HL-60 (cell line): ENCODE measurements at regions not wholly inside any gene's neighbourhood (a gene's known extent, or its start where the extent isn't known, plus 50 kb on each side); places are given as distances from the start of the nearest gene placed in this dataset.

Experiments used
- DNase-seq, 2 experiments: peaks; one replicate each; pipeline ENCODE4 v3.0.0-alpha.2; 2010 to 2020; ENCODE audit warnings: low read depth in 1 of 2, low spot score in 1 of 2
- H3K27ac ChIP-seq: fragments of 250-450 bp; sonication (Bioruptor Pico); replicated peaks from 2 replicates; pipeline ENCODE4 v1.5.1; 2020; ENCODE audit warnings: mild to moderate bottlenecking, moderate library complexity
- H3K27me3 ChIP-seq: fragments of 250-450 bp; sonication (Bioruptor Pico); 2 replicates; pipeline ENCODE4 v1.5.1; 2021; ENCODE audit warnings: mild to moderate bottlenecking, moderate library complexity; ENCODE audit not compliant: insufficient read depth, poor library complexity, severe bottlenecking
- H3K4me3 ChIP-seq: replicated peaks from 2 replicates; pipeline ENCODE4 v1.5.1; 2011; ENCODE audit warnings: mild to moderate bottlenecking, control low read depth, low read length; ENCODE audit not compliant: insufficient read depth
- GABPA ChIP-seq: IDR thresholded peaks from 2 replicates; pipeline ENCODE4 v1.6.1; 2012; ENCODE audit warnings: low read depth
- POLR2AphosphoS5 ChIP-seq: IDR thresholded peaks from 2 replicates; pipeline ENCODE4 v1.6.1; 2012; ENCODE audit warnings: low read depth
- REST ChIP-seq: IDR thresholded peaks from 2 replicates; pipeline ENCODE4 v1.6.1; 2012; ENCODE audit warnings: low read depth; ENCODE audit not compliant: insufficient replicate concordance
- SPI1 ChIP-seq: IDR thresholded peaks from 2 replicates; pipeline ENCODE4 v1.6.1; 2012; ENCODE audit warnings: low read depth, mild to moderate bottlenecking, borderline replicate concordance
- TF ChIP-seq, protein P1 (sequence below): IDR thresholded peaks from one replicate; pipeline ENCODE4 v1.5.1; 2011; ENCODE audit warnings: low read length, control low read depth, inconsistent platforms; ENCODE audit not compliant: insufficient read depth

GRCh38 chr15:31585240-31585639 is 258.6 kb downstream of the KLF13 start:
- DNase-seq, result no peak
- no peak overlapping the region for H3K4me3 ChIP-seq
- H3K27ac ChIP-seq, result no peak overlapping the region
- no peaks in the 10 kb centered on the region for H3K27me3 ChIP-seq
- TF ChIP-seq POLR2AphosphoS5, result no peak
- TF ChIP-seq GABPA, result no peak
- TF ChIP-seq, protein P1, sequence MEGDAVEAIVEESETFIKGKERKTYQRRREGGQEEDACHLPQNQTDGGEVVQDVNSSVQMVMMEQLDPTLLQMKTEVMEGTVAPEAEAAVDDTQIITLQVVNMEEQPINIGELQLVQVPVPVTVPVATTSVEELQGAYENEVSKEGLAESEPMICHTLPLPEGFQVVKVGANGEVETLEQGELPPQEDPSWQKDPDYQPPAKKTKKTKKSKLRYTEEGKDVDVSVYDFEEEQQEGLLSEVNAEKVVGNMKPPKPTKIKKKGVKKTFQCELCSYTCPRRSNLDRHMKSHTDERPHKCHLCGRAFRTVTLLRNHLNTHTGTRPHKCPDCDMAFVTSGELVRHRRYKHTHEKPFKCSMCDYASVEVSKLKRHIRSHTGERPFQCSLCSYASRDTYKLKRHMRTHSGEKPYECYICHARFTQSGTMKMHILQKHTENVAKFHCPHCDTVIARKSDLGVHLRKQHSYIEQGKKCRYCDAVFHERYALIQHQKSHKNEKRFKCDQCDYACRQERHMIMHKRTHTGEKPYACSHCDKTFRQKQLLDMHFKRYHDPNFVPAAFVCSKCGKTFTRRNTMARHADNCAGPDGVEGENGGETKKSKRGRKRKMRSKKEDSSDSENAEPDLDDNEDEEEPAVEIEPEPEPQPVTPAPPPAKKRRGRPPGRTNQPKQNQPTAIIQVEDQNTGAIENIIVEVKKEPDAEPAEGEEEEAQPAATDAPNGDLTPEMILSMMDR, result no peak
- no peak for TF ChIP-seq REST
- no peak for TF ChIP-seq SPI1

DNA sequence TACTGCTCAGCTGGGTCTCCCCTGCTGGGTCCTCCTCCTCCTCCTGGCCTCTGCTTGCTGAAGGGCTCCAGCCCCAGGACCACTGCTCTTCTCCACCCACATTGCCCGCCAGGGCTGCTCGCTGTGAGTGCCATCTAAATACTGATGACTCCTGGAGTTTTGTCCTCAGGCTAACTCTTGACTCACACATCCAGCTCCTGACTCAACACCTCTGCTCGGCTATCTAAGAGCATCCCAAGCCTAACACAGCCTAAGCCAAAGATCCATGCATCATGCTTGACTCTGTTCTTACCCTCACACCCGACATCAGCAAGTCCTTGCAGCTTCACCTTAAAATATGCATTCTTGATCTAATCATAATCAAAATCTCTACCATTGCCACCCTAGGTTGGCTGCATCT is 260.2 kb downstream of the KLF13 start:
- DNase-seq, result no peak
- Histone ChIP-seq H3K4me3 (no peak overlapping the region), H3K27me3 (no peaks in the 10 kb centered on the region), H3K27ac (no peak overlapping the region)
- TF ChIP-seq POLR2AphosphoS5, result no peak
- TF ChIP-seq REST, result no peak
- no peak for TF ChIP-seq GABPA
- TF ChIP-seq SPI1, result no peak
- TF ChIP-seq, protein P1, result no peak

DNA sequence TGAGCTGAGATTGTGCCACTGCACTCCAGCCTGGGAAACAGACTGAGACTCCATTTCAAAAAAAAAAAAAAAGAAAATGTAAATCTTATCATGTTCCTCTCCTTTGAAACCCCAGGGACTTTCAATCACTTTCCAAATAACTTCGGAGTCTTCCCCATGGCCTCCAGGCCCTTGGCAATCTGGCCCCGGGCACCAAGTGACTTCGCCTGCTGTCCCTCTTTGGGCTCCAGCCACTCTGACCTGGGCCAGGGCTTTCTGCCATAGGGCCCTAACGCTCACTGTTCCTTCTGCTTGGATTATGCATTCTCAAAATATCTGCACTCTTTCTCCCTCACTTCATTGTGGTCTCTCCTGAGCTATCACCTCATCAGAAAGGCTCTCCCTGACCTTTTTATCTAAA is 260.9 kb downstream of the KLF13 start:
- TF ChIP-seq SPI1, result no peak
- Histone ChIP-seq H3K27me3 (no peaks in the 10 kb centered on the region), H3K27ac (no peak overlapping the region), H3K4me3 (no peak overlapping the region)
- no peak for DNase-seq

DNA sequence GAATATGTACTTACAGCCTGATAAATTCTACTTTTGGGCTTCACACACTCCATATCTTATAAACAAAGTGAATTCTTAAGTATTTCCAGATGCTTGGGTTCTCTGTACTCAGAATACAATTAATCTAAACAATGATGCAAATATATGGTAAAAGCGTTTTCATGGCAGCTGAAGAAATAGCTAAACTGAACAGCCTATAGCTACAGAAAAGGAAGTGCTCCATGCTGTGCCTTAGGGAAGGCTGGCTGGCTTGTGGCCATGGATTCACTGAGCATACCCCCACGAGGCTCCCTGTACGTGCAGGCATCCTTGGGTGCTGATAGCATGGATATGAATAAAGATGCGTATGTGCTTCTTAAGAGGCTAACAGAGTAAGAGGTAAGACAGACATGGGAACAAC is 264.0 kb downstream of the KLF13 start:
- TF ChIP-seq GABPA (no peak), POLR2AphosphoS5 (no peak), SPI1 (no peak), REST (no peak)
- TF ChIP-seq, protein P1, result no peak
- H3K4me3 ChIP-seq, result no peak overlapping the region
- no peak overlapping the region for H3K27ac ChIP-seq
- H3K27me3 ChIP-seq, result no peaks in the 10 kb centered on the region
- no peak for DNase-seq
